NCI-H226 (cell line): ENCODE measurements at regions not wholly inside any gene's neighbourhood (a gene's known extent, or its start where the extent isn't known, plus 50 kb on each side); places are given as distances from the start of the nearest gene placed in this dataset.

Experiments used
- DNase-seq: peaks from one replicate; pipeline ENCODE4 v3.0.0-alpha.2; 2015

GRCh38 chr11:115698243-115698642, 194.0 kb upstream of the CADM1 start:
- no peak for DNase-seq

- DNase-seq = no peak
Measured at GRCh38 chr11:115696563-115696962, 192.3 kb upstream of the CADM1 start.

GRCh38 chr11:115695677-115696364, 191.6 kb upstream of the CADM1 start:
- DNase-seq = no peak

- no peak for DNase-seq
Measured at GRCh38 chr11:115693002-115693401, 188.8 kb upstream of the CADM1 start.

GRCh38 chr11:115691030-115691429, 186.8 kb upstream of the CADM1 start:
- DNase-seq = no peak

- no peak for DNase-seq
Measured at GRCh38 chr11:115687934-115688333, 183.7 kb upstream of the CADM1 start.

- DNase-seq = no peak
Measured at GRCh38 chr11:115684699-115685098, 180.5 kb upstream of the CADM1 start.

GRCh38 chr11:115684135-115684534, 179.9 kb upstream of the CADM1 start:
- DNase-seq = no peak

- no peak for DNase-seq
Measured at GRCh38 chr11:115682888-115683287, 178.7 kb upstream of the CADM1 start.

GRCh38 chr11:115682101-115682500, 177.9 kb upstream of the CADM1 start:
- DNase-seq = no peak

GRCh38 chr11:115679945-115680344, 175.7 kb upstream of the CADM1 start:
- no peak for DNase-seq

- no peak for DNase-seq
Measured at GRCh38 chr11:115678942-115679341, 174.7 kb upstream of the CADM1 start.

- DNase-seq = no peak
Measured at GRCh38 chr11:115677190-115677589, 173.0 kb upstream of the CADM1 start.

- no peak for DNase-seq
Measured at GRCh38 chr11:115676768-115677167, 172.6 kb upstream of the CADM1 start.

- DNase-seq = no peak
Measured at GRCh38 chr11:115676206-115676605, 172.0 kb upstream of the CADM1 start.

GRCh38 chr11:115674937-115675544, 170.8 kb upstream of the CADM1 start:
- DNase-seq = no peak

- DNase-seq = no peak
Measured at GRCh38 chr11:115674176-115674936, 170.1 kb upstream of the CADM1 start.

- no peak for DNase-seq
Measured at GRCh38 chr11:115673720-115674119, 169.5 kb upstream of the CADM1 start.

- no peak for DNase-seq
Measured at GRCh38 chr11:115672999-115673411, 168.8 kb upstream of the CADM1 start.

- DNase-seq = no peak
Measured at GRCh38 chr11:115672412-115672811, 168.2 kb upstream of the CADM1 start.

GRCh38 chr11:115670538-115671205, 166.5 kb upstream of the CADM1 start:
- DNase-seq = no peak

- DNase-seq = no peak
Measured at GRCh38 chr11:115665958-115666357, 161.7 kb upstream of the CADM1 start.

GRCh38 chr11:115665175-115665821, 161.1 kb upstream of the CADM1 start:
- DNase-seq = no peak
